SU-DHL-6 (cell line): ENCODE measurements at regions not wholly inside any gene's neighbourhood (a gene's known extent, or its start where the extent isn't known, plus 50 kb on each side); places are given as distances from the start of the nearest gene placed in this dataset.

Experiments
- H2AFZ ChIP-seq: fragments of 200-600 bp; sonication (generic); 2 replicates; pipeline ENCODE4 v1.6.1; 2014; ENCODE audit warnings: low read depth, mild to moderate bottlenecking, moderate library complexity, mixed read lengths, antibody characterized with exemption, low read length; ENCODE audit not compliant: severe bottlenecking
- H3F3A ChIP-seq: fragments of 200-600 bp; shearing (Covaris generic); 2 replicates; pipeline ENCODE4 v1.6.0; 2016; ENCODE audit warnings: antibody characterized with exemption, mild to moderate bottlenecking; ENCODE audit not compliant: insufficient read depth
- H3K27ac ChIP-seq: fragments of 200-600 bp; sonication (generic); 2 replicates; pipeline ENCODE4 v1.5.1; 2016; ENCODE audit warnings: low read depth, mild to moderate bottlenecking, low read length, moderate library complexity, mixed read lengths
- H3K27me3 ChIP-seq: fragments of 200-600 bp; sonication (generic), shearing (Covaris generic); 2 replicates; pipeline ENCODE4 v1.6.0; 2014; ENCODE audit warnings: mild to moderate bottlenecking, low read length
- H3K36me3 ChIP-seq: fragments of 200-600 bp; sonication (generic); 2 replicates; pipeline ENCODE4 v1.6.1; 2014; ENCODE audit warnings: mild to moderate bottlenecking, low read length, mixed read lengths
- H3K4me2 ChIP-seq: fragments of 300-600, 200-600 bp; shearing (Covaris generic), sonication (generic); 2 replicates; pipeline ENCODE4 v1.6.0; 2014; ENCODE audit warnings: low read length, low read depth, mild to moderate bottlenecking; ENCODE audit not compliant: poor library complexity, severe bottlenecking
- H3K4me3 ChIP-seq: fragments of 200-600 bp; sonication (generic); 2 replicates; pipeline ENCODE4 v1.5.1; 2014; ENCODE audit warnings: antibody characterized with exemption, low read length, mild to moderate bottlenecking, mixed read lengths; ENCODE audit not compliant: insufficient read depth, poor library complexity, severe bottlenecking
- H3K79me2 ChIP-seq: fragments of 200-600 bp; sonication (generic); 2 replicates; pipeline ENCODE4 v1.6.1; 2014; ENCODE audit warnings: mild to moderate bottlenecking, low read length, moderate library complexity; ENCODE audit not compliant: insufficient read depth
- H3K9ac ChIP-seq: fragments of 200-600 bp; sonication (generic); 2 replicates; pipeline ENCODE4 v1.7.0; 2014; ENCODE audit warnings: mild to moderate bottlenecking, low read length
- H3K9me2 ChIP-seq: fragments of 200-600 bp; sonication (generic); replicated peaks from 2 replicates; pipeline ENCODE4 v1.6.1; 2014; ENCODE audit warnings: low read length; ENCODE audit not compliant: insufficient read depth
- H3K9me3 ChIP-seq: fragments of 200-600 bp; sonication (generic); 2 replicates; pipeline ENCODE4 v1.6.1; 2014; ENCODE audit warnings: low read length, mixed read lengths; ENCODE audit not compliant: insufficient read depth
- H4K20me1 ChIP-seq: fragments of 200-600 bp; sonication (generic); 2 replicates; pipeline ENCODE4 v1.6.1; 2014; ENCODE audit warnings: low read depth, mild to moderate bottlenecking, antibody characterized with exemption, low read length, moderate library complexity, mixed read lengths
- CTCF ChIP-seq: fragments of 200-600 bp; sonication (generic); IDR thresholded peaks from one replicate; pipeline ENCODE4 v1.5.1; 2017; ENCODE audit warnings: antibody characterized with exemption, mild to moderate bottlenecking, low read length, moderate library complexity; ENCODE audit not compliant: insufficient read depth, poor library complexity, severe bottlenecking
- EZH2phosphoT487 ChIP-seq: fragments of 200-600 bp; sonication (generic), shearing (Covaris generic); conservative IDR thresholded peaks from 2 replicates; pipeline ENCODE4 v1.6.1; 2018; ENCODE audit warnings: mild to moderate bottlenecking, antibody characterized with exemption, low read length, moderate library complexity, mixed read lengths

- Histone ChIP-seq H3K36me3 (no peaks in the 10 kb centered on the region), H3K27me3 (no peaks in the 10 kb centered on the region), H3K4me2 (no peak overlapping the region), H4K20me1 (no peaks in the 10 kb centered on the region), H3K9me3 (no peaks in the 10 kb centered on the region), H2AFZ (no peak overlapping the region), H3K9ac (no peak overlapping the region), H3F3A (no peaks in the 10 kb centered on the region; the same call in 1 of the 2 replicates), H3K4me3 (no peak overlapping the region), H3K27ac (no peak overlapping the region), H3K79me2 (no peaks in the 10 kb centered on the region), H3K9me2 (no peaks in the 10 kb centered on the region)
- TF ChIP-seq CTCF (no peak), EZH2phosphoT487 (no peak)
These were observed 786.1 kb upstream of the AADAT start for GRCh38 chr4:170875868-170876267.

DNA sequence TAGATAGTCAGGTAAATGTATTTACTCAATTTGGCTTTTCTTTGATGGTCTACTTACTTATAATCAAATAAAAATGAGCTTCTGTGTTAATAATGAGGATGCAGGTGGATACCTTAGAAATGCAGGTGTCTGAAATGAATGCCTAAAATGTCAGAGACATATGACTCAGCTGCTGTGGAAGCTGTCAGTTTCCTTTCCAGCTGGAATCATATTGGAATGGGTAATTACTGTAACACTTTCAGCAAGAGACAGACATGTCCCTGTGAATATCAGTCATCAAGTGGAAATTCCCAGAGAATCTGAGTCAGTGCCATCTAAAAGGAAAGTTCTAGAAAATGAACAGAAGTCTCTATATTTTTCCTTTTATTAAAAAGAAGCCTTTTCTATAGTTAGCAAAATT, 783.0 kb upstream of the AADAT start:
- Histone ChIP-seq H3K9me2 (no peaks in the 10 kb centered on the region), H3K4me3 (no peak overlapping the region), H3F3A (no peaks in the 10 kb centered on the region; the same call in 1 of the 2 replicates), H3K36me3 (no peaks in the 10 kb centered on the region), H3K9me3 (no peaks in the 10 kb centered on the region), H3K27me3 (no peaks in the 10 kb centered on the region), H3K4me2 (no peak overlapping the region), H2AFZ (no peak overlapping the region), H3K79me2 (no peaks in the 10 kb centered on the region), H3K27ac (no peak overlapping the region), H3K9ac (no peak overlapping the region), H4K20me1 (no peaks in the 10 kb centered on the region)
- no peak for TF ChIP-seq CTCF
- no peak for TF ChIP-seq EZH2phosphoT487

DNA sequence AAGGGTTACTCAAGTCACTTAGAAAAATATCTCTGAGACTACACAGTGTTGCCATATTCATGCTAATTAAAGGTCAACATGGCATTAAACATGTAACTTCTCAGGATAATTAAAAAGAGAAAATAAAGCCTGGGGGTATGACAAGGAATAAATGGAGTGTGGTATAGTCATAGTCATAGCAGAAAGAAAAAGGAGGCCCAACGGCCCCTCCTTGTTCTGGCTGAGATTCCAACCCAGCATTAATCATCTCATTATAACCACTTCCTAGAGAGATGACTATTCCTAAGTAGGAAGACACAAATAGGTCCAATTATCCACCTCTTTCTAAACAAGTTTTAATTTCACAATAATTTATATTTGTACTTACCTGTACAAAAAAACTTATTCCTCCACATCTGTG, 778.4 kb upstream of the AADAT start:
- no peak overlapping the region for H3K4me3 ChIP-seq
- TF ChIP-seq EZH2phosphoT487 (no peak), CTCF (no peak)
- H3K79me2 ChIP-seq = no peaks in the 10 kb centered on the region
- H2AFZ ChIP-seq = no peak overlapping the region
- H3K27ac ChIP-seq = no peak overlapping the region
- H3K4me2 ChIP-seq = no peak overlapping the region
- H3K27me3 ChIP-seq = no peaks in the 10 kb centered on the region
- H3K9me2 ChIP-seq = no peaks in the 10 kb centered on the region
- no peaks in the 10 kb centered on the region for H3F3A ChIP-seq
- H3K36me3 ChIP-seq = no peaks in the 10 kb centered on the region
- no peak overlapping the region for H3K9ac ChIP-seq
- H3K9me3 ChIP-seq = no peaks in the 10 kb centered on the region
- no peaks in the 10 kb centered on the region for H4K20me1 ChIP-seq

DNA sequence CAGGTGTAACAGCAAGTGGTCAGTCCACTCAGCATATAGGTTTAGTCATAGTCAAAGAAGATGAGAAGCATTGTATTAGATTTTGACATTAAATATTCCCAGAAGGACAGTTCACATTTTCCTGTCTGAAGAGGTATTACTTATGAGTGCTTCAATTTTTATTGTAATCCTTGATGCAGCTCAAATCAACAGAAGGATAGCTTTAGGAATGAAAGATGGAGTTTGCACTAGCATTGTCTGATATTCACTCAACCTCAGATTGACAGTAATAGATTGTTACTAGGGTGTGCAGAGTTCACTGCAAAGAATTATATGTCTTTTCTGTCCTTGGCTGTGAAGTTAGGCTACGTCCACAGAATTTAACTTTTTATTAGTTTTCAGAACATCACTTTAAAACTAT, 764.3 kb upstream of the AADAT start:
- Histone ChIP-seq H4K20me1 (no peaks in the 10 kb centered on the region), H3K9ac (no peak overlapping the region), H3K36me3 (no peaks in the 10 kb centered on the region), H3K27ac (no peak overlapping the region), H3K27me3 (no peaks in the 10 kb centered on the region), H3F3A (no peaks in the 10 kb centered on the region), H2AFZ (no peak overlapping the region), H3K4me2 (no peak overlapping the region), H3K9me3 (no peaks in the 10 kb centered on the region), H3K79me2 (no peaks in the 10 kb centered on the region), H3K9me2 (no peaks in the 10 kb centered on the region), H3K4me3 (no peak overlapping the region)
- no peak for TF ChIP-seq CTCF
- no peak for TF ChIP-seq EZH2phosphoT487
